ENCODE measurements at regions not wholly inside any gene's neighbourhood (a gene's known extent, or its start where the extent isn't known, plus 50 kb on each side); places are given as distances from the start of the nearest gene placed in this dataset.
"Not testable (repeated sequence)": the region's sequence is repeated elsewhere in the genome, so short reads cannot be mapped to it uniquely, and the experiment has no call there.

GRCh38 chr1:148387122-148387948, 95.8 kb downstream of the PPIAL4G start:
- intact Hi-C loops (cut with DNase I), result not testable (repeated sequence)
- peak in 3 of 42 donors; percentile 22 to 47 (median 28) for DNase-seq

DNA sequence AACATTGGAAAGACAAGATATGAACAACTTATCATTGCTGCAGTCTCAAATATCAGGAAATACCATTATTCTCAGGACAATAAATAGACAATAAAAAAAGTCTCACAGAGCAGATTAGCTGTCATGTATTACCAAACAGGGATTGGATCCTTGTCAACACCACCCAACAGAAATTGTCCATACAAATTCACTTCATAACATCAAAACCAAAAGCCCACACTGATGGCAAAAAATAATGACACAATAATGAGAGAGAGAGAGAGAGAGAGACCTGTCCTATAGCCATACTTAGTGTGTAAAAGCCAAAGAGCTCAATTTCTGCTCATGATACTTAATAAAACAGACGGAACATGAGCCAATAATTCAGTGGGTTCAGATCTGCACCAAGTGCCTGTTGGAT, 96.5 kb downstream of the PPIAL4G start:
- no peak for DNase-seq
- intact Hi-C loops (cut with DNase I), result no loop called here

GRCh38 chr1:148386031-148386398, 97.1 kb downstream of the PPIAL4G start:
- intact Hi-C loops (cut with DNase I); DNase-seq: not testable (repeated sequence)

DNA sequence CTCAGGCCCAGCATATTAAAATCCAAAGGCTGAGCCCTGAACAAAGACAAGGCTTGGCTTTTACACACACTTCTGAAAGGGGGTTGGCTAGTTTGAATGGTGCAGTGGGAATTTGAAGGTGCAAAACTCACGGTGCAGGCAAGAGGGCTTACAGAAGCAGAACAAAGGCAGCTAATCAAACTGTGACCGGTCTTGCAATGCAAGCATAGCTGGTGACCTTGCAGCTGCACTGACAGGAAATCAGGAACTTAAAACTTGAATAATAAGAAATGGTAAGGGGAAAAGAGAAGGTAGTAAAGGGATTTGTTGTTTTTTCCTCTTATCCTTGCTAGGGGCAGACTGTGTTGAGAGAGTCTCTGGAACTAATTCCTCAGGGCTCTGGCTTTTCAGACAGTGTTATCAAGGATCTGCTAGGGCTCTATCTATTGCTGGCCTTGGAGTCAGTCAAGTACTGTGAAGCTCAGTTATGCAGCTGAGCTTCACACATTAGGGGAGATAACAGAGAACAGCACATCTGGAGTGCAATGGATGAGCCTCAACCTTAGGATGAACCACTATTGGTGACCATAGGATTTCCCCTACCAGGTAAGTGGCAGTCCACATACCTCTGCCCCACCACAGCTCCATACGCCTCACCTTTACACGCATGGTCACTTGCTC, 97.6 kb downstream of the PPIAL4G start:
- DNase-seq, result no peak
- intact Hi-C loops (cut with DNase I), result no loop called here

- DNase-seq, result no peak
- intact Hi-C loops (cut with DNase I), result no loop called here
Measured at GRCh38 chr1:148383966-148384365, 99.1 kb downstream of the PPIAL4G start.

DNA sequence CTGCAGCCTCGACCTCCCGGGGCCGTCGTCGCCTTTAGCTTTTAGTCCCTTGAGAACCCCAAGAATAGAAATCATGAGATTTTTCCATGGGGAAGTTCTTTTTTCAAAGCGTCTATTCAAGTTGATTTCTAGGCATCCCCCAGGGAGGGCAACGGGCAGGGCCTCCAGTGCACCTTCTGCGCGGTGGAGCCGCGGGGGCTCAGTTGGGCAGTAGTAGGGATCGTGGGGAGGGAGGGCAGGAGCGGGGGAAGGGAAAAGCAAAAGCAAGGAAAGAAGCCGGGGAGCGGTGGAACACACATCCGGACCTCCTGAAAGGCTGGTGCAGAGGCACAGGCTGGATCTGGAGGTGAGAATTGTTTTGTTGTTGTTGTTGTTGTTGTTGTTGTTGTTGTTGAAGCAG, 103.4 kb downstream of the PPIAL4G start:
- intact Hi-C loops (cut with DNase I), result no loop called here
- DNase-seq, result no peak

GRCh38 chr1:148379170-148379500, 104.0 kb downstream of the PPIAL4G start:
- no peak for DNase-seq

GRCh38 chr1:148377992-148378391, 105.1 kb downstream of the PPIAL4G start:
- intact Hi-C loops (cut with DNase I); DNase-seq: not testable (repeated sequence)

More at GRCh38 chr1:148379170-148379500, 104.0 kb downstream of the PPIAL4G start:
- intact Hi-C loops (cut with DNase I), result no loop called here

DNA sequence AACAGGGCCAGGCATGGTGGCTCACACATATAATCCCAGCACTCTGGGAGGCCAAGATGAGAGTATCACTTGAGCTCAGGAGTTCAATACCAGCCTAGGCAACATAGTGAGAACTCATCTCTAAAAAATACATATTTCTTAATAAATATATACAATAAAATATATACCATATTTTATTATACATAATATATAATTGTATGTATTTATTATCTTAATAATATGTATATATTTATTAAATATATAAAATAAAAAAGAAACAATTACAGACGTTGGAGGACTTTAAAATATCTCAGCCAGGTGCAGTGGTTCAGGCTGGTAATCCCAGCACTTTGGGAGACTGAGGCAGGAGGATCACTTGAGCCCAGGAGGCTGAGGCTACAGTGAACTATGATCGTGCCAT, 106.1 kb downstream of the PPIAL4G start:
- DNase-seq; intact Hi-C loops (cut with DNase I): not testable (repeated sequence)

- intact Hi-C loops (cut with DNase I), result no loop called here
- no peak for DNase-seq
Measured at GRCh38 chr1:148374101-148374500, 109.0 kb downstream of the PPIAL4G start.

DNA sequence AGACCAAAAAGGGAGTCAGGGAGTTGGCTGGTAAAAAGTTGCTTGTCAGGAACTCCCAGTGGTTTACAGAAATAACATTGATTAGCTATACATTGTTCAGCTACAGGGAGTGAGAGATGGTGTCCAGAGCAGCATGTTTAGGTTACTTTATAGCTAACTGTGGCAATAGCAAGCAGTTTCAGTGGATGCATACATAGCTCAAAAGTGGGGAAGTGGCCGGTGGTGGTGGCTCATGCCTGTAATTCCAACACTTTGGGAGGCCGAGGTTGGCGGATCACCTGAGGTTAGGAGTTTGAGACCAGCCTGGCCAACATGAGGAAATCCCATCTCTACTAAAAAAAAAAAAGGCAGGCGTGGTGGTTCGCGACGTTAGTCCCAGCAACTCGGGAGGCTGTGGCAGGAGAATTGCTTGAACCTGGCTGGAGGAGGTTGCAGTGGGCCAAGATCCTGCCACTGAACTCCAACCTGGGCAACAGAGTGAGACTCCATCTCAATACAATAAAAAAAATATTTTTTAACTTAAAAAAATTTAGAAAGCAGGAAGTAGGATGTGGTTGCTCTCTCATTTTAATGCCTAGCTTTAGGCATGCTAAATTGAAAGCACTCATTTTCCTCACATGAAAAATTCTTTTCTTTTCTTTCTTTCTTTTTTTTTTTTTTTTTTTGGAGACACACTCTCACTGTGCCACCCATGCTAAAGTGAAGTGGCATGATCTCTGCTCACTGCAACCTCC, 109.7 kb downstream of the PPIAL4G start:
- intact Hi-C loops (cut with DNase I), result no loop called here
- no peak for DNase-seq

- intact Hi-C loops (cut with DNase I), result no loop called here
- no peak for DNase-seq
Measured at GRCh38 chr1:148372731-148373130, 110.4 kb downstream of the PPIAL4G start.

GRCh38 chr1:148372051-148372726, 110.9 kb downstream of the PPIAL4G start:
- DNase-seq; intact Hi-C loops (cut with DNase I): not testable (repeated sequence)

DNA sequence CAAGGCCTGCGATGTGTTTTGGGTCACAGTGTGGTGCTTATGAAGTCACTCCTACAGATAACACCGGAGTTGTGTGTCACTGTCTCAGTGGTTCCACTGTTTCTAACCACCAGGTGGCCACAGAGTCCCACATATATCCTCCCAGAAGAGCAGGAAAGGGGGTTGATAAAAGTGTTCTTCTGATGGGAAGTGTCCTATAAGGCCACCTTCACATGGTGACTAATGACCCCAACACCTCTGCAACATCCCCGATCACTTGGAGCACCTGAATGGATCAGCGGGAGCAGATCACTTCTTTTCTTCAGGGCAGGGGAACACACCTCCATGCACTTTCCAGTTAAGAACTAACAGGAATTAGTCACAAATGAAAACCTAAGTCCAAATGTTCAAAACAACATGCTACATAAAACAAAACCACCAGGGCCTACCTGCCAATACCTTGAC, 111.5 kb downstream of the PPIAL4G start:
- intact Hi-C loops (cut with DNase I), result not testable (repeated sequence)
- peak; percentile 12 to 88 (median 71) for DNase-seq

- DNase-seq; intact Hi-C loops (cut with DNase I): not testable (repeated sequence)
Measured at GRCh38 chr1:148370661-148371060, 112.4 kb downstream of the PPIAL4G start.

- no peak for DNase-seq
- intact Hi-C loops (cut with DNase I), result no loop called here
Measured at GRCh38 chr1:148367596-148367995, 115.5 kb downstream of the PPIAL4G start.

DNA sequence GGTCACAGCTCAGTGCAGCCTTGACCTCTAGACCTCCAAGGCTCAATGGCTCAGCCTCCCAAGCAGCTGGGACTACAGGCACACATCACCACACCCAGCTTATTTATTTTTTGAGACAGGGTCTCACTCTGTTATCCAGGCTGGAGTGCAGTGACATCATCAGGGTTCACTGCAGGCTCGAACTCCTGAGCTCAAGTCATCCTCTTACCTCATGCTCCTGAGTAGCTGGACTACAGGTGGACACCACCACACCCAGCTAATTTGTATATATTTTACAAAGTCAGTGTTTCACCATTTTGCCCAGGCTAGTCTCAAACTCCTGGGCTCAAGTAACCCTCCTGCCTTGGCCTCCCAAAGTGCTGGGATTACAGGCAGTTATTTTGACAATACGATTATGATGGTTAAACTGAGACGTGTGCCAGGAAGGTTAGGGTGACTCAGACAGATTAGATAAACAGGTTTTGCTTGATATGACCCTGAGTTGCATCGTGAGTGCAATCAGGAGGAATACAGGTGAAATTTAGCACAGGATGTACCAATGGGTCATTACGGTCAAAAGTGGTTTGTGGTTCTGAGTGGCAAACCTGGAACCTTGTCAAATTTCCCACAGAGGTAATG, 116.9 kb downstream of the PPIAL4G start:
- DNase-seq; intact Hi-C loops (cut with DNase I): not testable (repeated sequence)

GRCh38 chr1:148365151-148365550, 118.0 kb downstream of the PPIAL4G start:
- DNase-seq; intact Hi-C loops (cut with DNase I): not testable (repeated sequence)

GRCh38 chr1:148363979-148364378, 119.1 kb downstream of the PPIAL4G start:
- intact Hi-C loops (cut with DNase I); DNase-seq: not testable (repeated sequence)
